ENCODE measurements at regions not wholly inside any gene's neighbourhood (a gene's known extent, or its start where the extent isn't known, plus 50 kb on each side); places are given as distances from the start of the nearest gene placed in this dataset.
A peak's percentile ranks its signal among the peaks of the same experiment; 100 is the strongest.

GRCh38 chr2:42980764-42981416 lies 188.5 kb upstream of the HAAO start:
- no peaks in the 10 kb centered on the region for H3K9me3 ChIP-seq (ENCODE audit: control insufficient read depth in 4 of 4, insufficient read depth in 3 of 4, low read length in 3 of 4)
- no peak overlapping the region for H3K4me3 ChIP-seq
- H3K4me1 ChIP-seq (ENCODE audit: control insufficient read depth in 5 of 5, insufficient read depth in 5 of 5, low read length in 5 of 5), result peaks cover 0 to 41% (median 2%) of the 10 kb centered on the region in 5 donors
- ATAC-seq (ENCODE audit: insufficient read depth, low FRiP score), result no peak
- no peak overlapping the region for H3K27ac ChIP-seq (ENCODE audit: low read depth in 1 of 2, low read length in 1 of 2)
- H3K27me3 ChIP-seq (ENCODE audit: control insufficient read depth in 3 of 3, insufficient read depth in 3 of 3, low read length in 2 of 3), result no peaks in the 10 kb centered on the region
- 88 to 91% methylated on average over 9 of the region's 9 CpGs for WGBS, 2 donors
- no peaks in the 10 kb centered on the region for H3K36me3 ChIP-seq (ENCODE audit: control insufficient read depth in 4 of 4, insufficient read depth in 4 of 4, low read length in 4 of 4)
- no peak for DNase-seq
- H3K9ac ChIP-seq (ENCODE audit: insufficient read depth in 1 of 2, low read length in 2 of 2), result no peak overlapping the region
- no peak for TF ChIP-seq CTCF (IDR thresholded peaks at IDR 0.05; ENCODE audit: control extremely low read depth, extremely low read depth)

- no peak for TF ChIP-seq CTCF (IDR thresholded peaks at IDR 0.05; ENCODE audit: control extremely low read depth, extremely low read depth)
- ATAC-seq (ENCODE audit: insufficient read depth, low FRiP score), result no peak
- Histone ChIP-seq H3K27ac (ENCODE audit: low read depth in 1 of 2, low read length in 1 of 2) (no peak overlapping the region), H3K4me3 (no peak overlapping the region), H3K36me3 (ENCODE audit: control insufficient read depth in 4 of 4, insufficient read depth in 4 of 4, low read length in 4 of 4) (no peaks in the 10 kb centered on the region), H3K9me3 (ENCODE audit: control insufficient read depth in 4 of 4, insufficient read depth in 3 of 4, low read length in 3 of 4) (no peaks in the 10 kb centered on the region), H3K9ac (ENCODE audit: insufficient read depth in 1 of 2, low read length in 2 of 2) (no peak overlapping the region), H3K27me3 (ENCODE audit: control insufficient read depth in 3 of 3, insufficient read depth in 3 of 3, low read length in 2 of 3) (no peaks in the 10 kb centered on the region), H3K4me1 (ENCODE audit: control insufficient read depth in 5 of 5, insufficient read depth in 5 of 5, low read length in 5 of 5) (peaks cover 0 to 46% (median 5%) of the 10 kb centered on the region in 5 donors)
- 92 to 95% methylated on average over 16 of the region's 16 CpGs for WGBS, 2 donors
- no peak for DNase-seq
These were observed 187.7 kb upstream of the HAAO start for GRCh38 chr2:42979870-42980763.

- DNase-seq (peak; percentile 47 to 82 (median 74)), ATAC-seq (ENCODE audit: insufficient read depth, low FRiP score) (no peak)
- H3K27ac ChIP-seq (ENCODE audit: low read depth in 1 of 2, low read length in 1 of 2), result no peak overlapping the region
- no peak for TF ChIP-seq CTCF (IDR thresholded peaks at IDR 0.05; ENCODE audit: control extremely low read depth, extremely low read depth)
- H3K9ac ChIP-seq (ENCODE audit: insufficient read depth in 1 of 2, low read length in 2 of 2), result no peak overlapping the region
- H3K36me3 ChIP-seq (ENCODE audit: control insufficient read depth in 4 of 4, insufficient read depth in 4 of 4, low read length in 4 of 4), result no peaks in the 10 kb centered on the region
- peaks cover 0 to 53% (median 6%) of the 10 kb centered on the region in 5 donors for H3K4me1 ChIP-seq (ENCODE audit: control insufficient read depth in 5 of 5, insufficient read depth in 5 of 5, low read length in 5 of 5)
- WGBS, 2 donors, result 48 to 69% methylated on average over 5 of the region's 5 CpGs
- no peaks in the 10 kb centered on the region for H3K27me3 ChIP-seq (ENCODE audit: control insufficient read depth in 3 of 3, insufficient read depth in 3 of 3, low read length in 2 of 3)
- no peak overlapping the region for H3K4me3 ChIP-seq
- H3K9me3 ChIP-seq (ENCODE audit: control insufficient read depth in 4 of 4, insufficient read depth in 3 of 4, low read length in 3 of 4), result no peaks in the 10 kb centered on the region
These were observed 187.1 kb upstream of the HAAO start for GRCh38 chr2:42979416-42979869.
